GM23338 (cell line): ENCODE measurements at regions not wholly inside any gene's neighbourhood (a gene's known extent, or its start where the extent isn't known, plus 50 kb on each side); places are given as distances from the start of the nearest gene placed in this dataset.

Experiments
- ATAC-seq: fragments of 200-7000 bp; cut with Tn5 transposase; 3 replicates; pipeline ENCODE4 v1.9.1; 2020
- DNase-seq: peaks from one replicate; pipeline ENCODE4 v3.0.0-alpha.2; 2015; ENCODE audit warnings: low spot score
- H2AFZ ChIP-seq: fragments of 200-600 bp; sonication (generic); 2 replicates; pipeline ENCODE4 v1.8.0; 2016; ENCODE audit warnings: antibody characterized with exemption, mild to moderate bottlenecking, moderate library complexity
- H3F3A ChIP-seq: fragments of 200-600 bp; sonication (generic); replicated peaks from 2 replicates; pipeline ENCODE4 v1.8.0; 2017; ENCODE audit warnings: antibody characterized with exemption, mixed run types, low read depth
- H3K27ac ChIP-seq: fragments of 200-600 bp; sonication (generic); 2 replicates; pipeline ENCODE4 v1.6.1; 2016; ENCODE audit warnings: low read depth
- H3K27me3 ChIP-seq: fragments of 200-600 bp; sonication (generic); 2 replicates; pipeline ENCODE4 v1.8.0; 2016; ENCODE audit warnings: mild to moderate bottlenecking, mixed run types, moderate library complexity; ENCODE audit not compliant: insufficient read depth
- H3K36me3 ChIP-seq: fragments of 200-600 bp; sonication (generic); 2 replicates; pipeline ENCODE4 v1.8.0; 2016; ENCODE audit warnings: mild to moderate bottlenecking; ENCODE audit not compliant: insufficient read depth
- H3K4me1 ChIP-seq: fragments of 200-600 bp; sonication (generic); 2 replicates; pipeline ENCODE4 v1.8.0; 2016; ENCODE audit warnings: mild to moderate bottlenecking, moderate library complexity; ENCODE audit not compliant: insufficient read depth
- H3K4me2 ChIP-seq: fragments of 200-600 bp; sonication (generic); 2 replicates; pipeline ENCODE4 v1.7.1; 2017; ENCODE audit warnings: mixed run types
- H3K4me3 ChIP-seq: fragments of 200-600 bp; sonication (generic); 2 replicates; pipeline ENCODE4 v1.6.1; 2016; ENCODE audit warnings: mixed run types
- H3K79me2 ChIP-seq: fragments of 200-600 bp; sonication (generic); replicated peaks from 2 replicates; pipeline ENCODE4 v1.8.0; 2017; ENCODE audit warnings: mild to moderate bottlenecking; ENCODE audit not compliant: insufficient read depth
- H3K9me2 ChIP-seq: fragments of 200-600 bp; sonication (generic); 2 replicates; pipeline ENCODE4 v1.8.0; 2017; ENCODE audit not compliant: insufficient read depth
- H4K20me1 ChIP-seq: fragments of 200-600 bp; sonication (generic); replicated peaks from 2 replicates; pipeline ENCODE4 v1.8.0; 2017; ENCODE audit warnings: mild to moderate bottlenecking; ENCODE audit not compliant: insufficient read depth
- H3K27ac Mint-ChIP-seq: 2 replicates; pipeline ENCODE4 v1.8.0; 2020; ENCODE audit warnings: inconsistent platforms, mild to moderate bottlenecking, moderate library complexity, mixed read lengths
- H3K27me3 Mint-ChIP-seq: 3 replicates; pipeline ENCODE4 v1.8.0; 2022; ENCODE audit warnings: low read depth, mild to moderate bottlenecking, moderate library complexity, mixed read lengths, inconsistent platforms; ENCODE audit not compliant: insufficient read depth, poor library complexity
- H3K36me3 Mint-ChIP-seq: 3 replicates; pipeline ENCODE4 v1.8.0; 2021; ENCODE audit warnings: low read depth, mild to moderate bottlenecking, inconsistent platforms, moderate library complexity, mixed read lengths
- H3K4me1 Mint-ChIP-seq: 3 replicates; pipeline ENCODE4 v1.8.0; 2020; ENCODE audit warnings: mild to moderate bottlenecking, inconsistent platforms, mixed read lengths
- H3K4me3 Mint-ChIP-seq: 3 replicates; pipeline ENCODE4 v1.8.0; 2021; ENCODE audit warnings: moderate library complexity, mild to moderate bottlenecking, inconsistent platforms, mixed read lengths
- H3K9me3 Mint-ChIP-seq: 3 replicates; pipeline ENCODE4 v1.8.0; 2020; ENCODE audit warnings: moderate library complexity, mild to moderate bottlenecking, inconsistent platforms, mixed read lengths
- EZH2phosphoT487 ChIP-seq: fragments of 200-600 bp; sonication (generic); IDR thresholded peaks from one replicate; pipeline ENCODE4 v1.8.1; 2018; ENCODE audit warnings: antibody characterized with exemption; ENCODE audit not compliant: unreplicated experiment
- JUNB ChIP-seq: IDR thresholded peaks from one replicate; pipeline ENCODE4 v1.6.1; 2016; ENCODE audit warnings: antibody characterized with exemption; ENCODE audit not compliant: unreplicated experiment
- ZNF114 ChIP-seq: fragments of 250-450 bp; sonication (Bioruptor Pico); IDR thresholded peaks from 2 replicates; pipeline ENCODE4 v1.5.0; 2020; ENCODE audit warnings: mild to moderate bottlenecking, moderate library complexity
- TF ChIP-seq, protein P1 (sequence below): fragments of 250-450 bp; sonication (Bioruptor Pico); IDR thresholded peaks from 2 replicates; pipeline ENCODE4 v1.5.0; 2020; ENCODE audit warnings: mild to moderate bottlenecking, moderate library complexity
- TF ChIP-seq, protein P2 (sequence below): IDR thresholded peaks from 2 replicates; pipeline ENCODE4 v1.6.1; 2016; ENCODE audit warnings: antibody characterized with exemption

DNA sequence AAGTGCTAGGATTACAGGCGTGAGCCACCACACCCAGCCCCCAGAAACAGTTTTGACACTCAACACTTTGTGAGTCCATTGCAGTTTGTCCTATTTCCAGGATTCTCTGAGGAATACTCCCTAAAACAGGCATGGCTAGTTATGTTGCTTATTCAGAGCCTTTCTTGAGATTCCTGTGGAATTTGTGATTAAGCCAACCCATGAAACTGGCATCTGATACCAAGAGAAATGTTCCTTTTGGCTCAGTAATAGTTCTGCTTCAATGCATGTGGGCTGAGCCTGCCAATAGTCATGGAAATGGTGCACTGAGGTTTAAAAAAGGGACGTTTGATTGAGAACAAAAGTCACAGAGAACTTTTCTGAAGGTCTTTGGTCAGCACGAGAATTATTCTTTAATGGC lies 241.7 kb downstream of the PPP1R2C start (continued):
- TF ChIP-seq, protein P1, sequence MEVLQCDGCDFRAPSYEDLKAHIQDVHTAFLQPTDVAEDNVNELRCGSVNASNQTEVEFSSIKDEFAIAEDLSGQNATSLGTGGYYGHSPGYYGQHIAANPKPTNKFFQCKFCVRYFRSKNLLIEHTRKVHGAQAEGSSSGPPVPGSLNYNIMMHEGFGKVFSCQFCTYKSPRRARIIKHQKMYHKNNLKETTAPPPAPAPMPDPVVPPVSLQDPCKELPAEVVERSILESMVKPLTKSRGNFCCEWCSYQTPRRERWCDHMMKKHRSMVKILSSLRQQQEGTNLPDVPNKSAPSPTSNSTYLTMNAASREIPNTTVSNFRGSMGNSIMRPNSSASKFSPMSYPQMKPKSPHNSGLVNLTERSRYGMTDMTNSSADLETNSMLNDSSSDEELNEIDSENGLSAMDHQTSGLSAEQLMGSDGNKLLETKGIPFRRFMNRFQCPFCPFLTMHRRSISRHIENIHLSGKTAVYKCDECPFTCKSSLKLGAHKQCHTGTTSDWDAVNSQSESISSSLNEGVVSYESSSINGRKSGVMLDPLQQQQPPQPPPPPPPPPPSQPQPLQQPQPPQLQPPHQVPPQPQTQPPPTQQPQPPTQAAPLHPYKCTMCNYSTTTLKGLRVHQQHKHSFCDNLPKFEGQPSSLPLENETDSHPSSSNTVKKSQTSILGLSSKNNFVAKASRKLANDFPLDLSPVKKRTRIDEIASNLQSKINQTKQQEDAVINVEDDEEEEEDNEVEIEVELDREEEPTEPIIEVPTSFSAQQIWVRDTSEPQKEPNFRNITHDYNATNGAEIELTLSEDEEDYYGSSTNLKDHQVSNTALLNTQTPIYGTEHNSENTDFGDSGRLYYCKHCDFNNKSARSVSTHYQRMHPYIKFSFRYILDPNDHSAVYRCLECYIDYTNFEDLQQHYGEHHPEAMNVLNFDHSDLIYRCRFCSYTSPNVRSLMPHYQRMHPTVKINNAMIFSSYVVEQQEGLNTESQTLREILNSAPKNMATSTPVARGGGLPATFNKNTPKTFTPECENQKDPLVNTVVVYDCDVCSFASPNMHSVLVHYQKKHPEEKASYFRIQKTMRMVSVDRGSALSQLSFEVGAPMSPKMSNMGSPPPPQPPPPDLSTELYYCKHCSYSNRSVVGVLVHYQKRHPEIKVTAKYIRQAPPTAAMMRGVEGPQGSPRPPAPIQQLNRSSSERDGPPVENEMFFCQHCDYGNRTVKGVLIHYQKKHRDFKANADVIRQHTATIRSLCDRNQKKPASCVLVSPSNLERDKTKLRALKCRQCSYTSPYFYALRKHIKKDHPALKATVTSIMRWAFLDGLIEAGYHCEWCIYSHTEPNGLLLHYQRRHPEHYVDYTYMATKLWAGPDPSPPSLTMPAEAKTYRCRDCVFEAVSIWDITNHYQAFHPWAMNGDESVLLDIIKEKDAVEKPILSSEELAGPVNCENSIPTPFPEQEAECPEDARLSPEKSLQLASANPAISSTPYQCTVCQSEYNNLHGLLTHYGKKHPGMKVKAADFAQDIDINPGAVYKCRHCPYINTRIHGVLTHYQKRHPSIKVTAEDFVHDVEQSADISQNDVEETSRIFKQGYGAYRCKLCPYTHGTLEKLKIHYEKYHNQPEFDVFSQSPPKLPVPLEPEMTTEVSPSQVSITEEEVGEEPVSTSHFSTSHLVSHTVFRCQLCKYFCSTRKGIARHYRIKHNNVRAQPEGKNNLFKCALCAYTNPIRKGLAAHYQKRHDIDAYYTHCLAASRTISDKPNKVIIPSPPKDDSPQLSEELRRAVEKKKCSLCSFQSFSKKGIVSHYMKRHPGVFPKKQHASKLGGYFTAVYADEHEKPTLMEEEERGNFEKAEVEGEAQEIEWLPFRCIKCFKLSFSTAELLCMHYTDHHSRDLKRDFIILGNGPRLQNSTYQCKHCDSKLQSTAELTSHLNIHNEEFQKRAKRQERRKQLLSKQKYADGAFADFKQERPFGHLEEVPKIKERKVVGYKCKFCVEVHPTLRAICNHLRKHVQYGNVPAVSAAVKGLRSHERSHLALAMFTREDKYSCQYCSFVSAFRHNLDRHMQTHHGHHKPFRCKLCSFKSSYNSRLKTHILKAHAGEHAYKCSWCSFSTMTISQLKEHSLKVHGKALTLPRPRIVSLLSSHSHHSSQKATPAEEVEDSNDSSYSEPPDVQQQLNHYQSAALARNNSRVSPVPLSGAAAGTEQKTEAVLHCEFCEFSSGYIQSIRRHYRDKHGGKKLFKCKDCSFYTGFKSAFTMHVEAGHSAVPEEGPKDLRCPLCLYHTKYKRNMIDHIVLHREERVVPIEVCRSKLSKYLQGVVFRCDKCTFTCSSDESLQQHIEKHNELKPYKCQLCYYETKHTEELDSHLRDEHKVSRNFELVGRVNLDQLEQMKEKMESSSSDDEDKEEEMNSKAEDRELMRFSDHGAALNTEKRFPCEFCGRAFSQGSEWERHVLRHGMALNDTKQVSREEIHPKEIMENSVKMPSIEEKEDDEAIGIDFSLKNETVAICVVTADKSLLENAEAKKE (CRISPR knock-in tag), result no peak

DNA sequence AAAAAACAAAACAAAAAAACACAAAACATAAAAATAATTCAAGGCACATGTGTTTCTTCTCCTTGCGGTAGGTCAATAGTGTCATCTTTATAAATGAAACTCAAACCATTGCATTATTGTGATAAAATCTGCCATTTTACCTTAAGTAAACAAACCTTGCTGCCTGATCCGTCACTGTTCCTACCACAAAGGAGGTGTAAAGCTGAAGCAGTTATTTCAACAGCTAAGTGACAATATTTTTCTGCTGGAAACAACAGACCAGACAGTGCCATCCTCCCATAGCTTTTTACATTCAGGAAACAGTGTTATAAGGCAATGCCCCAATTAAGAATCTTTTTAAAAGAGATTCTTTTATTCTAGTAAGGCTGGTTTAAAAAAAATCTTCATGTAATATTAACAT lies 242.7 kb downstream of the PPP1R2C start:
- H3K4me1 Mint-ChIP-seq, result no peaks in the 10 kb centered on the region
- H3K36me3 ChIP-seq, result no peaks in the 10 kb centered on the region
- H3F3A ChIP-seq, result no peaks in the 10 kb centered on the region
- H3K79me2 ChIP-seq, result no peaks in the 10 kb centered on the region
- H3K27me3 ChIP-seq, result no peaks in the 10 kb centered on the region
- DNase-seq (no peak), ATAC-seq (no peak)
- H3K27ac Mint-ChIP-seq, result no peak overlapping the region
- no peak overlapping the region for H3K4me3 ChIP-seq
- no peak overlapping the region for H2AFZ ChIP-seq
- H3K27ac ChIP-seq, result no peak overlapping the region
- H4K20me1 ChIP-seq, result no peaks in the 10 kb centered on the region
- H3K27me3 Mint-ChIP-seq, result no peaks in the 10 kb centered on the region
- no peaks in the 10 kb centered on the region for H3K9me2 ChIP-seq
- no peak overlapping the region for H3K4me3 Mint-ChIP-seq
- no peak overlapping the region for H3K4me2 ChIP-seq
- H3K36me3 Mint-ChIP-seq, result no peaks in the 10 kb centered on the region
- no peaks in the 10 kb centered on the region for H3K9me3 Mint-ChIP-seq
- no peaks in the 10 kb centered on the region for H3K4me1 ChIP-seq
- no peak for TF ChIP-seq ZNF114 (CRISPR knock-in tag)

DNA sequence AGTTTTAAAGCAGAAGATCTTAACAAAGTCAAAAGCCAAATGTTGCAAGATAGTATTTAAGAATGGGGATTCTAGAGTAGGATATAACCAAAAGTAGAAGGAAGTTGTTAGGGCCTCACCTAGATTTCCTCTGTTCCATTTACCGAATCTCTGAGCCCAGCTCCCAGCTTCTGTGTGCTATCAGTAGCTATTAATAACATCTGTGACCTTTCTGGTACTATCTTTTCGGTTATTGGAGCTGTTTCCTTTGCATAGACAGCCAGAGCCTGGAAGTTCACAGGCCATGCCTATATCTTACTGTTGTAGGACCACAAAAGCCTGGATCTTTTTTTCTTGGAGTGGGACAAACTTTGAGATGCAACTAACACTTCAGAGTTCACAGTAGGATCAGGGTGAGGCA lies 244.2 kb downstream of the PPP1R2C start:
- Histone ChIP-seq H3F3A (no peaks in the 10 kb centered on the region), H4K20me1 (no peaks in the 10 kb centered on the region), H3K4me1 (no peaks in the 10 kb centered on the region), H3K4me3 (no peak overlapping the region), H3K4me2 (no peak overlapping the region), H2AFZ (no peak overlapping the region), H3K79me2 (no peaks in the 10 kb centered on the region), H3K27ac (no peak overlapping the region), H3K36me3 (no peaks in the 10 kb centered on the region), H3K9me2 (no peaks in the 10 kb centered on the region), H3K27me3 (no peaks in the 10 kb centered on the region)
- Mint-ChIP-seq H3K9me3 (no peaks in the 10 kb centered on the region), H3K27me3 (no peaks in the 10 kb centered on the region), H3K36me3 (no peaks in the 10 kb centered on the region), H3K4me3 (no peak overlapping the region), H3K4me1 (no peaks in the 10 kb centered on the region), H3K27ac (no peak overlapping the region)
- DNase-seq (no peak), ATAC-seq (no peak)
- TF ChIP-seq, protein P2, sequence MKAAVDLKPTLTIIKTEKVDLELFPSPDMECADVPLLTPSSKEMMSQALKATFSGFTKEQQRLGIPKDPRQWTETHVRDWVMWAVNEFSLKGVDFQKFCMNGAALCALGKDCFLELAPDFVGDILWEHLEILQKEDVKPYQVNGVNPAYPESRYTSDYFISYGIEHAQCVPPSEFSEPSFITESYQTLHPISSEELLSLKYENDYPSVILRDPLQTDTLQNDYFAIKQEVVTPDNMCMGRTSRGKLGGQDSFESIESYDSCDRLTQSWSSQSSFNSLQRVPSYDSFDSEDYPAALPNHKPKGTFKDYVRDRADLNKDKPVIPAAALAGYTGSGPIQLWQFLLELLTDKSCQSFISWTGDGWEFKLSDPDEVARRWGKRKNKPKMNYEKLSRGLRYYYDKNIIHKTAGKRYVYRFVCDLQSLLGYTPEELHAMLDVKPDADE, result no peak
- TF ChIP-seq EZH2phosphoT487 (no peak), JUNB (no peak), ZNF114 (CRISPR knock-in tag) (no peak)
